AG10803 (cell line): ENCODE measurements at regions not wholly inside any gene's neighbourhood (a gene's known extent, or its start where the extent isn't known, plus 50 kb on each side); places are given as distances from the start of the nearest gene placed in this dataset.

ENCODE experiments used
- DNase-seq: peaks from one replicate; pipeline ENCODE4 v3.0.0; 2010; ENCODE audit warnings: low read depth
- H3K4me3 ChIP-seq: 2 replicates; pipeline ENCODE4 v1.5.1; 2011; ENCODE audit warnings: mild to moderate bottlenecking, low read length, control low read depth
- TF ChIP-seq, protein P1 (sequence below): conservative IDR thresholded peaks from 2 replicates; pipeline ENCODE4 v1.5.1; 2011; ENCODE audit warnings: mild to moderate bottlenecking, low read length, control low read depth, inconsistent platforms

DNA sequence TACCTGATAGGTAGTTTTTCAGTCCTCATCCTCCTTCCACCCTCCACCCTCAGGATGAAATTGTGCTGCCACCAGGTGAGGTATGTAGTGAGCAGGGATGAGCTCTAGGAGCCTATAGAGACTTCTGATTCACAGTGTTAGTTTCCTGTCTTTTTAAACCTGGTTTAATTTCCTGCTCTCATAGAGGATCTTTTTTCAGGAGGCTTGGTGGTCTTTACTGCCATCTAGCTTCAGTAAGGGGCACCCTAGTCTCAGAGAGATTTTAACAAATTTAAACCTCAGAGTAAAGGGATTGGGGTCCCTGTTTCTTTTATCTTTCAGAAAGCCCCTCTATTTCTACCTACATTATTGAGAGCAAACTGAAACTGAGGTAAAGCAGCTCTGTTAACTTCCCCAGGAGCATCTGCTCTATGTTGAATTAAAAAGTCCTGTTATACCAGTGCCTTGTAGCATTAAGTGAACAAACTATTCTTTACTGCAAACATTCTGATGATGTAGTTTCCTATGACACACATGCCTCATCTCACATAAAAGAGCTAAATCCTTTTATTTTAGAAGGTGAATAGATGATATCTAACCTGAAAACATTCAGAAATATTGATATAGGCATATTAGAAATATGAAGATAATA lies 172.2 kb upstream of the DDHD1 start:
- no peak overlapping the region for H3K4me3 ChIP-seq
- TF ChIP-seq, protein P1, sequence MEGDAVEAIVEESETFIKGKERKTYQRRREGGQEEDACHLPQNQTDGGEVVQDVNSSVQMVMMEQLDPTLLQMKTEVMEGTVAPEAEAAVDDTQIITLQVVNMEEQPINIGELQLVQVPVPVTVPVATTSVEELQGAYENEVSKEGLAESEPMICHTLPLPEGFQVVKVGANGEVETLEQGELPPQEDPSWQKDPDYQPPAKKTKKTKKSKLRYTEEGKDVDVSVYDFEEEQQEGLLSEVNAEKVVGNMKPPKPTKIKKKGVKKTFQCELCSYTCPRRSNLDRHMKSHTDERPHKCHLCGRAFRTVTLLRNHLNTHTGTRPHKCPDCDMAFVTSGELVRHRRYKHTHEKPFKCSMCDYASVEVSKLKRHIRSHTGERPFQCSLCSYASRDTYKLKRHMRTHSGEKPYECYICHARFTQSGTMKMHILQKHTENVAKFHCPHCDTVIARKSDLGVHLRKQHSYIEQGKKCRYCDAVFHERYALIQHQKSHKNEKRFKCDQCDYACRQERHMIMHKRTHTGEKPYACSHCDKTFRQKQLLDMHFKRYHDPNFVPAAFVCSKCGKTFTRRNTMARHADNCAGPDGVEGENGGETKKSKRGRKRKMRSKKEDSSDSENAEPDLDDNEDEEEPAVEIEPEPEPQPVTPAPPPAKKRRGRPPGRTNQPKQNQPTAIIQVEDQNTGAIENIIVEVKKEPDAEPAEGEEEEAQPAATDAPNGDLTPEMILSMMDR = no peak; the same call in 1 of the 2 replicates
- no peak for DNase-seq

DNA sequence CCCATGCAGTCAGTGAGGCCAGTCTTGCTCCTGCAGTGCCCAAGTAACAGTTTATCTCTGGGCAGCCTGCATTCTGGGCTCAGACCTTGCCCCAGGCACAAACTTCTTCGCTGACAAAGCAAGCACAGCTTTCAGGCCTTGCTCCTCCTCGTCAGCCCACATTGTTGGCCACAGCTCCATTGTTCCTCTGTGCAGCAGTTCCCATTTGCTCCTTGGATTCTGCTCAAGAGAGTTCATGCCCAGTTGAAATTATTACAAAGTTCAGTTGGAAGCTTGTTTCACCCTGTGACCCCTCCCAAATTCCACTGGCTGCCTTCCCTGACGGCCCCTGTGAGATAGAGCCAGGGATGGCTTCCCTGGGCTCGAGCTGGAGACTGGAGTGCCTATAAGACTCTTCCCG lies 163.4 kb upstream of the DDHD1 start:
- no peak for DNase-seq
- TF ChIP-seq, protein P1 = no peak
- H3K4me3 ChIP-seq = no peak overlapping the region

DNA sequence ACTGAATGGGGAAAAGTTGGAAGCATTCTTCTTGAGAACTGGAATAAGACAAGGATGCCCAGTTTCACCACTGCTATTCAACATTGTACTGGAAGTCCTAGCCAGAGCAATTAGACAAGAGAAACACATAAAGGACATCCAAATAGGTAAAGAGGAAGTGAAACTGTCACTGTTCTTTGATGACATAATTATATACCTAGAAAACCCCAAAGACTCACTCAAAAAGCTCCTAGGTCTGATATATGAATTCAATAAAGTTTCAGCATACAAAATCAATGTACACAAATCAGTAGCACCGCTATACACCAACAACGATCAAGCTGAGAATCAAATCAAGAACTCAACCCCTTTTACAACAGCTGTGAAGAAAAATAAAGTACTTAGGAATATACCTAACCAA lies 157.3 kb upstream of the DDHD1 start:
- TF ChIP-seq, protein P1 = no peak
- DNase-seq = no peak

DNA sequence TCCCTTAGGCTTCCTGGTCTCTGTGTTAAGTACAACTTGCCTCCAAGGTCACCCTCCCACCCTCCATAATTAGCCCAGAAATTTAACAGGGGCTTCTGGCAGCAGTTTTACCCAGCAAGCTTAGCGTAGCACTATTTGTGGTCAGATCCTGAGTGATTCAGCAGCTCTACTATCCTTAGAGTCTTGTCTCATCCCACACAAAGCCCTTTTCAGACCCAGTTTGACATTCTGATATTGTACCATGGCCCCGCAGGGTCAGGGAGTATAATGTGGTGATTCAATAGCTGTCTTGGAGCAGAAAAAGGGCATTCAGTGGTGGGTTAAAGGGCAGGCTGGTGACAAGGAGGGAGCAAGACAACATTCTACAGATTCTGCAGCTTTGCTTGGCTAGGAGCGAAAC lies 153.8 kb upstream of the DDHD1 start:
- TF ChIP-seq, protein P1 = no peak
- H3K4me3 ChIP-seq = no peak overlapping the region
- peak; percentile 3 for DNase-seq

More for the DNA sequence above, 157.3 kb upstream of the DDHD1 start:
- no peak overlapping the region for H3K4me3 ChIP-seq

DNA sequence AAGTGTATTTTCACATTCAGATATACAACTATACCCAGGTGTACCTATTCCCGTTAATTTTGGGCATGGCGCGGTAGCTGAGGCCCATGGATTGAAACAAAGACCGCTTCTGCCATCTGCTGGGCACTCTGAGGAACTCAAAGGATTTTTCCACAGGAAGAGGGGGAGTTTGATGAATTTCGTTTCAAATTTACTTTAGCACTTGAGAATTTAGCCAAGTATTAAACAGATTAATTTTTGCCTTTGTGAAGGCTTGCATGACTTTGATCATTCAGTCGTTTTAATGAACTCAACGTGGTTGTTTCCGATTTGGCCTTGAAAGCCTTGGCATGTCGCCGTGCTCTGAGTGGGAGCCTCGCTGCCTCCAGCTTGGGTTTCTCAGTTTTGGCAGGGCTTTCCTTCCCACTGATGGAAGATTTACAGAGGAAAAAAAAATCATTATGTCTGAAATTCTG lies 153.2 kb upstream of the DDHD1 start:
- DNase-seq = peak; percentile 42

DNA sequence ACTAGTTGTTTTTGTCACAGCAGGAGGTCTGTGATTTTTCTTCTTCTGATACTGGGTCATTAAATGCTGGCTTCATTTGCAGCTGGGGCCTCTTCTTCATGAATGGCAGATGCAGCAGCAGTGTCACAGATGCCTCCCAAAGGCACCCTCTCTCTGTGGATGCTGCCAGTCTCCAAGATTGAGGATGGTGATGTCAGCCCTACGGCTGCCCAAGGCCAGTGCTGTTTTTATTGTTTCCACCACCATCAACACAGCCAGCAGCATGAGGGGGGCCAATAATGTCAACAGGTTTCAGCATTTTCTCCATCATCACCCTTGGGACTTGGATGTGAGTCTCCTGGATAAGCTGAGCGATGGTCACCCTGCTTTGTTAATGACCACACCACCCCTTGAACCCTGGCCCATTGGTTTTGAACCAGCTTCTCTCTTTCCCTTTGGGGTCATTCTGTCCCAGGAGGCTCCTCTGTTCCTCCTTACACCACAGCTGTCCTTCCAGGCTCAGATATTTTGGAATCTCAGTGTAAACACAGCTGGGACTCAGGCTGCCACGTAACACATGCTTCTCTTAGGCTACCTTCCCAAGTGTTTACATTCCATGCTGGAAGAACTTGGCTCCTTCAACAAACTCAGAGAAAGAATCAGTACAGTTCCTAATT lies 151.7 kb upstream of the DDHD1 start:
- DNase-seq = peak; percentile 62
- TF ChIP-seq, protein P1 = no peak
- no peak overlapping the region for H3K4me3 ChIP-seq

More for the DNA sequence above, 153.2 kb upstream of the DDHD1 start:
- H3K4me3 ChIP-seq = peak overlapping the region; percentile 59
- TF ChIP-seq, protein P1 = peak; percentile 86
